HEK293 (cell line): ENCODE measurements at regions not wholly inside any gene's neighbourhood (a gene's known extent, or its start where the extent isn't known, plus 50 kb on each side); places are given as distances from the start of the nearest gene placed in this dataset.

Experiments
- CTCF ChIA-PET: fragments of 350-600 bp; formaldehyde crosslinking; extraction: SDS; loops from one replicate; lab custom pipeline; 2021; ENCODE audit warnings: antibody characterized with exemption; lab: Yijun Ruan, JAX
- POLR2A ChIA-PET: fragments of 300-600 bp; formaldehyde crosslinking; extraction: SDS; loops from one replicate; lab custom pipeline; 2020; ENCODE audit warnings: antibody characterized with exemption, inconsistent platforms; lab: Yijun Ruan, JAX
- H3K27ac ChIP-seq: fragments of 200-500 bp; sonication (Bioruptor generic); 2 replicates; pipeline ENCODE4 v1.5.1; 2014; ENCODE audit warnings: low read depth, low read length, control low read depth, inconsistent platforms; ENCODE audit errors: extremely low read depth
- H3K36me3 ChIP-seq, 2 experiments: fragments of 200-500 bp in 1 of 2; sonication (Bioruptor generic) in 1 of 2; 1 replicate in 1 of 2; 2 replicates in 1 of 2; pipeline ENCODE4 v1.5.1; 2014 to 2017; ENCODE audit warnings: inconsistent platforms in 2 of 2, low read length in 2 of 2; ENCODE audit not compliant: control insufficient read depth in 2 of 2, insufficient read depth in 1 of 2
- H3K4me1 ChIP-seq: fragments of 200-500 bp; sonication (Bioruptor generic); 2 replicates; pipeline ENCODE4 v1.5.1; 2014; ENCODE audit warnings: mild to moderate bottlenecking, low read length, inconsistent platforms; ENCODE audit not compliant: control insufficient read depth, insufficient read depth
- H3K4me3 ChIP-seq: 2 replicates; pipeline ENCODE4 v1.5.1; 2011; ENCODE audit warnings: low read depth, mild to moderate bottlenecking, control low read depth, low read length, moderate library complexity
- H3K9me3 ChIP-seq: fragments of 200-500 bp; sonication (Bioruptor generic); 2 replicates; pipeline ENCODE4 v1.5.1; 2014; ENCODE audit warnings: low read depth, low read length, inconsistent platforms; ENCODE audit not compliant: control insufficient read depth, insufficient read depth
- BCL11A ChIP-seq: fragments of 450-650 bp; formaldehyde crosslinking; IDR thresholded peaks from 2 replicates; pipeline ENCODE4 v1.5.1; 2016; ENCODE audit warnings: low read depth, missing biosample characterization, missing genetic modification characterization
- GFI1B ChIP-seq: fragments of 450-650 bp; formaldehyde crosslinking; IDR thresholded peaks from 2 replicates; pipeline ENCODE4 v1.5.1; 2016; ENCODE audit warnings: missing biosample characterization, missing genetic modification characterization
- GLI4 ChIP-seq: fragments of 450-650 bp; formaldehyde crosslinking; IDR thresholded peaks from 2 replicates; pipeline ENCODE4 v1.5.1; 2016; ENCODE audit warnings: missing biosample characterization, missing genetic modification characterization
- HOXC10 ChIP-seq: sonication (generic); formaldehyde crosslinking; IDR thresholded peaks from 2 replicates; pipeline ENCODE4 v1.8.1; 2023; ENCODE audit warnings: mild to moderate bottlenecking, missing genetic modification reagents
- KLF10 ChIP-seq: fragments of 450-650 bp; IDR thresholded peaks from 2 replicates; pipeline ENCODE4 v1.5.1; 2018; ENCODE audit warnings: missing biosample characterization, mild to moderate bottlenecking, missing genetic modification characterization
- OVOL3 ChIP-seq: fragments of 450-650 bp; formaldehyde crosslinking; IDR thresholded peaks from 2 replicates; pipeline ENCODE4 v1.5.1; 2016; ENCODE audit warnings: missing biosample characterization, missing genetic modification characterization
- RBAK ChIP-seq: fragments of 450-650 bp; formaldehyde crosslinking; IDR thresholded peaks from 2 replicates; pipeline ENCODE4 v1.5.1; 2016; ENCODE audit warnings: missing biosample characterization, missing genetic modification characterization
- SP3 ChIP-seq: fragments of 450-650 bp; formaldehyde crosslinking; IDR thresholded peaks from 2 replicates; pipeline ENCODE4 v1.5.1; 2016; ENCODE audit warnings: missing biosample characterization, missing genetic modification characterization
- ZBTB48 ChIP-seq: fragments of 450-650 bp; formaldehyde crosslinking; IDR thresholded peaks from 2 replicates; pipeline ENCODE4 v1.5.1; 2016; ENCODE audit warnings: missing biosample characterization, missing genetic modification characterization
- ZFP37 ChIP-seq: fragments of 450-650 bp; formaldehyde crosslinking; IDR thresholded peaks from 2 replicates; pipeline ENCODE4 v1.5.1; 2016; ENCODE audit warnings: missing biosample characterization, missing genetic modification characterization
- ZFP41 ChIP-seq: fragments of 450-650 bp; formaldehyde crosslinking; IDR thresholded peaks from 2 replicates; pipeline ENCODE4 v1.5.1; 2016; ENCODE audit warnings: missing biosample characterization, missing genetic modification characterization, borderline replicate concordance
- ZIC2 ChIP-seq: fragments of 450-650 bp; formaldehyde crosslinking; IDR thresholded peaks from 2 replicates; pipeline ENCODE4 v1.5.1; 2016; ENCODE audit warnings: missing biosample characterization, missing genetic modification characterization
- ZNF146 ChIP-seq: fragments of 450-650 bp; formaldehyde crosslinking; IDR thresholded peaks from 2 replicates; pipeline ENCODE4 v1.5.1; 2016; ENCODE audit warnings: missing biosample characterization, missing genetic modification characterization
- ZNF157 ChIP-seq: fragments of 450-650 bp; formaldehyde crosslinking; IDR thresholded peaks from 2 replicates; pipeline ENCODE4 v1.5.1; 2016; ENCODE audit warnings: missing biosample characterization, missing genetic modification characterization
- ZNF2 ChIP-seq: fragments of 450-650 bp; formaldehyde crosslinking; IDR thresholded peaks from 2 replicates; pipeline ENCODE4 v1.5.1; 2016; ENCODE audit warnings: missing biosample characterization, missing genetic modification characterization
- ZNF629 ChIP-seq: fragments of 450-650 bp; formaldehyde crosslinking; IDR thresholded peaks from 2 replicates; pipeline ENCODE4 v1.5.1; 2017; ENCODE audit warnings: missing biosample characterization, missing genetic modification characterization
- ZNF677 ChIP-seq: fragments of 450-650 bp; IDR thresholded peaks from 2 replicates; pipeline ENCODE4 v1.5.0; 2018; ENCODE audit warnings: missing biosample characterization, mild to moderate bottlenecking, missing genetic modification characterization, moderate library complexity
- ZNF791 ChIP-seq: fragments of 450-650 bp; formaldehyde crosslinking; IDR thresholded peaks from 2 replicates; pipeline ENCODE4 v1.5.1; 2016; ENCODE audit warnings: missing biosample characterization, missing genetic modification characterization
- ZSCAN23 ChIP-seq: fragments of 450-650 bp; formaldehyde crosslinking; IDR thresholded peaks from 2 replicates; pipeline ENCODE4 v1.5.1; 2016; ENCODE audit warnings: missing biosample characterization, missing genetic modification characterization
- TF ChIP-seq, protein P1 (sequence below): fragments of 450-650 bp; formaldehyde crosslinking; conservative IDR thresholded peaks from 2 replicates; pipeline ENCODE4 v1.5.1; 2016; ENCODE audit warnings: low read depth, missing biosample characterization, missing genetic modification characterization
- TF ChIP-seq, protein P2 (sequence below): fragments of 450-650 bp; formaldehyde crosslinking; IDR thresholded peaks from 2 replicates; pipeline ENCODE4 v1.5.1; 2016; ENCODE audit warnings: missing biosample characterization, missing genetic modification characterization
- TF ChIP-seq, protein P3 (sequence below): fragments of 450-650 bp; formaldehyde crosslinking; IDR thresholded peaks from 2 replicates; pipeline ENCODE4 v1.5.1; 2016; ENCODE audit warnings: missing biosample characterization, missing genetic modification characterization
- TF ChIP-seq, protein P4 (sequence below): fragments of 450-650 bp; formaldehyde crosslinking; IDR thresholded peaks from 2 replicates; pipeline ENCODE4 v1.5.1; 2016; ENCODE audit warnings: missing biosample characterization, missing genetic modification characterization

DNA sequence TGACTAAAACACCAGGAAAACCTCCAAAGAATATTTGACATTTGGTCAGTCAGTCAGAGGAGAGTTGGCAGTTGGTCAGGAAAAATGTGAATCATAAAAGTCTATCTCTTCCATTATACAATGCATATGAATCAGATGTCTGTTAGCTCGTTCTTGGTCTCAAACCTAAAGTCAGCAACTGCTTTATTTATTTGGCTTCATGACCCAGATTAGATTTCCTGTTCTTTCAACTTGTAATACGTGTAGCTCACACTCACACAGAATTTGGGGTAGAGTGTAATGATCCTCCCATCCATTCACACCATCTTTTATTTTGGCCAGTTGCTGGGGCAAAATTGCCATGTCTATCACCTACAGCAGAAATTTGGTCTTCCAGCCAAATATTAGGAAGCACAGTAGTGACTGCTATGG, 81.9 kb upstream of the COL5A2 start (continued):
- TF ChIP-seq, protein P1, sequence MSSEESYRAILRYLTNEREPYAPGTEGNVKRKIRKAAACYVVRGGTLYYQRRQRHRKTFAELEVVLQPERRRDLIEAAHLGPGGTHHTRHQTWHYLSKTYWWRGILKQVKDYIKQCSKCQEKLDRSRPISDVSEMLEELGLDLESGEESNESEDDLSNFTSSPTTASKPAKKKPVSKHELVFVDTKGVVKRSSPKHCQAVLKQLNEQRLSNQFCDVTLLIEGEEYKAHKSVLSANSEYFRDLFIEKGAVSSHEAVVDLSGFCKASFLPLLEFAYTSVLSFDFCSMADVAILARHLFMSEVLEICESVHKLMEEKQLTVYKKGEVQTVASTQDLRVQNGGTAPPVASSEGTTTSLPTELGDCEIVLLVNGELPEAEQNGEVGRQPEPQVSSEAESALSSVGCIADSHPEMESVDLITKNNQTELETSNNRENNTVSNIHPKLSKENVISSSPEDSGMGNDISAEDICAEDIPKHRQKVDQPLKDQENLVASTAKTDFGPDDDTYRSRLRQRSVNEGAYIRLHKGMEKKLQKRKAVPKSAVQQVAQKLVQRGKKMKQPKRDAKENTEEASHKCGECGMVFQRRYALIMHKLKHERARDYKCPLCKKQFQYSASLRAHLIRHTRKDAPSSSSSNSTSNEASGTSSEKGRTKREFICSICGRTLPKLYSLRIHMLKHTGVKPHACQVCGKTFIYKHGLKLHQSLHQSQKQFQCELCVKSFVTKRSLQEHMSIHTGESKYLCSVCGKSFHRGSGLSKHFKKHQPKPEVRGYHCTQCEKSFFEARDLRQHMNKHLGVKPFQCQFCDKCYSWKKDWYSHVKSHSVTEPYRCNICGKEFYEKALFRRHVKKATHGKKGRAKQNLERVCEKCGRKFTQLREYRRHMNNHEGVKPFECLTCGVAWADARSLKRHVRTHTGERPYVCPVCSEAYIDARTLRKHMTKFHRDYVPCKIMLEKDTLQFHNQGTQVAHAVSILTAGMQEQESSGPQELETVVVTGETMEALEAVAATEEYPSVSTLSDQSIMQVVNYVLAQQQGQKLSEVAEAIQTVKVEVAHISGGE (tag by site-specific recombination): no peak
- TF ChIP-seq ZNF157 (tag by site-specific recombination) (no peak), ZBTB48 (no peak)

DNA sequence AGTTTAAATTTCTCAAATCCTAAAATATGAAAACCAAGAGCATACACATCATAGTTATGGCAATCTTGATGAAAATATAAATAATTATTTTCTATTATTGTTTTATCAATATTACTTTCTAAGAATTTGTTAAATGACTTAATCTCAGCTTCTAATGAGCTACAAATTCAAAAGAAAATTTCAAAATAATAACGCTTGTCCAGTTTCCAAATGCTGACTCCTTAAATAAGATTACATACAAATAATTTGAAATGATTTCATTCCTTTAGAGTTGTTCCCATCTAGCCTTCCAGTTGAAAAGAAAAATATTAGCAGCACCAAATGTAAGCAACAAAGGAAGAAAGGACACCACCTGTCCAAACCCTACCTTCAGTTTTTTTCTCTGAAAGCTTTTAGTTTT, 82.4 kb upstream of the COL5A2 start:
- no peak overlapping the region for H3K4me3 ChIP-seq
- TF ChIP-seq ZNF791 (tag by site-specific recombination): no peak
- TF ChIP-seq, all 188 proteins: peak for 0
- Histone ChIP-seq H3K4me1 (no peaks in the 10 kb centered on the region), H3K9me3 (no peaks in the 10 kb centered on the region), H3K27ac (no peak overlapping the region), H3K36me3 (no peaks in the 10 kb centered on the region)
- ChIA-PET POLR2A (no interaction called here), CTCF (interaction anchor here (1.2 kb wide), 1 partner anchor 168 kb away, joined by 4 read pairs; no protein-coding TSS in a partner anchor)

DNA sequence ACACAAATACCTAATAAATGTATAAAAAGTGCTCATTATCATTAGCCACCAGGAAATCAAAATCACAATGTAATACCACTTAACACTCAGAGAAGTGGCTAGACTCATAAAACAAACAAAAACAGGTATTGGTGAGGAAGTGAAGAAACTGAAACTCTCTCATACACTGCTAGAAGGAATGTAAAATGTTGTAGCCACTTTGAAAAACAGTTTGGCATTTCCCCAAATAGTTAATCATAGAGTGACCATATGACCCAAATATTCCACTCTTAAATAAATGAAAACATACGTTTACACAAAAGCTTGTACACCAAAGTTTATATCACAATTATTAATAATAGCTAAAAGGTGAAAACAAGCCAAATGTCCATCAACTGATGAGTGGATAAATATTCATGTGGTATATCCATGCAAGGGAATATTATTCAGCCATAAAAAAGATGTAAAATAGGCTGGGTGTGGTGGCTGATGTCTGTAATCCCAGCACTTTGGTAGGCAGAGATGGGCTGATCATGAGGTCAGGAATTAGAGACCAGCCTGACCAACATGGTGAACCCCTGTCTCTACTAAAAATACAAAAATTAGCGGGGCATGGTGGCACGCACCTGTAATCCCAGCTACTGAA, 86.2 kb upstream of the COL5A2 start:
- POLR2A ChIA-PET: no interaction called here
- H3K27ac ChIP-seq: no peak overlapping the region

DNA sequence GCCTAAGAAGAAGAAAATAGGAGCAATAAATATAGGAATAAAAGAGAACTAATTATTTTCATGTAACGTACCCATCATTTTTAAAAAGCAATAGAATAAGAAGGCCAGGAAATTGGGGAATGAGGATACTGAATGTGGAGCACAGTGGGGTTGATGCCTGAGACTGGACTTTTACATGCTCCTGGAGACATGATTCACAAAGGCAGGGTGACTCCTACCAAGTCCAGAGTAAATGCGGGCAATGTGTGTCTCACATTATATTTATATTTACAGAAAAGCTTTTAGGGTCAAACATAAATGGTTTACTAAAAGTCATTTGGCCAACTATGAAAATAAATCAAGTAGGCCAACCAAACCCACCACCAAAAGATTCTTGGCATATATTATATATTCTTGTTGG, 87.9 kb upstream of the COL5A2 start:
- Histone ChIP-seq H3K4me1 (no peaks in the 10 kb centered on the region), H3K27ac (no peak overlapping the region), H3K4me3 (no peak overlapping the region), H3K36me3 (no peaks in the 10 kb centered on the region), H3K9me3 (no peaks in the 10 kb centered on the region)
- POLR2A ChIA-PET: no interaction called here
- CTCF ChIA-PET: no interaction called here
- TF ChIP-seq, protein P2, sequence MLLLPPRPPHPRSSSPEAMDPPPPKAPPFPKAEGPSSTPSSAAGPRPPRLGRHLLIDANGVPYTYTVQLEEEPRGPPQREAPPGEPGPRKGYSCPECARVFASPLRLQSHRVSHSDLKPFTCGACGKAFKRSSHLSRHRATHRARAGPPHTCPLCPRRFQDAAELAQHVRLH: no peak
- no peak for TF ChIP-seq BCL11A
- no peak for TF ChIP-seq OVOL3 (tag by site-specific recombination)
- no peak for TF ChIP-seq ZNF629
- TF ChIP-seq ZIC2 (tag by site-specific recombination): no peak
- TF ChIP-seq ZFP37 (tag by site-specific recombination): no peak
- TF ChIP-seq SP3 (tag by site-specific recombination): no peak
- TF ChIP-seq, protein P3, sequence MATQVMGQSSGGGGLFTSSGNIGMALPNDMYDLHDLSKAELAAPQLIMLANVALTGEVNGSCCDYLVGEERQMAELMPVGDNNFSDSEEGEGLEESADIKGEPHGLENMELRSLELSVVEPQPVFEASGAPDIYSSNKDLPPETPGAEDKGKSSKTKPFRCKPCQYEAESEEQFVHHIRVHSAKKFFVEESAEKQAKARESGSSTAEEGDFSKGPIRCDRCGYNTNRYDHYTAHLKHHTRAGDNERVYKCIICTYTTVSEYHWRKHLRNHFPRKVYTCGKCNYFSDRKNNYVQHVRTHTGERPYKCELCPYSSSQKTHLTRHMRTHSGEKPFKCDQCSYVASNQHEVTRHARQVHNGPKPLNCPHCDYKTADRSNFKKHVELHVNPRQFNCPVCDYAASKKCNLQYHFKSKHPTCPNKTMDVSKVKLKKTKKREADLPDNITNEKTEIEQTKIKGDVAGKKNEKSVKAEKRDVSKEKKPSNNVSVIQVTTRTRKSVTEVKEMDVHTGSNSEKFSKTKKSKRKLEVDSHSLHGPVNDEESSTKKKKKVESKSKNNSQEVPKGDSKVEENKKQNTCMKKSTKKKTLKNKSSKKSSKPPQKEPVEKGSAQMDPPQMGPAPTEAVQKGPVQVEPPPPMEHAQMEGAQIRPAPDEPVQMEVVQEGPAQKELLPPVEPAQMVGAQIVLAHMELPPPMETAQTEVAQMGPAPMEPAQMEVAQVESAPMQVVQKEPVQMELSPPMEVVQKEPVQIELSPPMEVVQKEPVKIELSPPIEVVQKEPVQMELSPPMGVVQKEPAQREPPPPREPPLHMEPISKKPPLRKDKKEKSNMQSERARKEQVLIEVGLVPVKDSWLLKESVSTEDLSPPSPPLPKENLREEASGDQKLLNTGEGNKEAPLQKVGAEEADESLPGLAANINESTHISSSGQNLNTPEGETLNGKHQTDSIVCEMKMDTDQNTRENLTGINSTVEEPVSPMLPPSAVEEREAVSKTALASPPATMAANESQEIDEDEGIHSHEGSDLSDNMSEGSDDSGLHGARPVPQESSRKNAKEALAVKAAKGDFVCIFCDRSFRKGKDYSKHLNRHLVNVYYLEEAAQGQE (tag by site-specific recombination): no peak
- no peak for TF ChIP-seq ZSCAN23 (tag by site-specific recombination)
- no peak for TF ChIP-seq ZNF677 (tag by site-specific recombination)
- TF ChIP-seq GLI4 (tag by site-specific recombination): no peak
- TF ChIP-seq, protein P4, sequence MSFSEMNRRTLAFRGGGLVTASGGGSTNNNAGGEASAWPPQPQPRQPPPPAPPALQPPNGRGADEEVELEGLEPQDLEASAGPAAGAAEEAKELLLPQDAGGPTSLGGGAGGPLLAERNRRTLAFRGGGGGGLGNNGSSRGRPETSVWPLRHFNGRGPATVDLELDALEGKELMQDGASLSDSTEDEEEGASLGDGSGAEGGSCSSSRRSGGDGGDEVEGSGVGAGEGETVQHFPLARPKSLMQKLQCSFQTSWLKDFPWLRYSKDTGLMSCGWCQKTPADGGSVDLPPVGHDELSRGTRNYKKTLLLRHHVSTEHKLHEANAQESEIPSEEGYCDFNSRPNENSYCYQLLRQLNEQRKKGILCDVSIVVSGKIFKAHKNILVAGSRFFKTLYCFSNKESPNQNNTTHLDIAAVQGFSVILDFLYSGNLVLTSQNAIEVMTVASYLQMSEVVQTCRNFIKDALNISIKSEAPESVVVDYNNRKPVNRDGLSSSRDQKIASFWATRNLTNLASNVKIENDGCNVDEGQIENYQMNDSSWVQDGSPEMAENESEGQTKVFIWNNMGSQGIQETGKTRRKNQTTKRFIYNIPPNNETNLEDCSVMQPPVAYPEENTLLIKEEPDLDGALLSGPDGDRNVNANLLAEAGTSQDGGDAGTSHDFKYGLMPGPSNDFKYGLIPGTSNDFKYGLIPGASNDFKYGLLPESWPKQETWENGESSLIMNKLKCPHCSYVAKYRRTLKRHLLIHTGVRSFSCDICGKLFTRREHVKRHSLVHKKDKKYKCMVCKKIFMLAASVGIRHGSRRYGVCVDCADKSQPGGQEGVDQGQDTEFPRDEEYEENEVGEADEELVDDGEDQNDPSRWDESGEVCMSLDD (tag by site-specific recombination): no peak
- no peak for TF ChIP-seq ZFP41 (tag by site-specific recombination)
- TF ChIP-seq ZNF2 (tag by site-specific recombination): no peak
- no peak for TF ChIP-seq RBAK (tag by site-specific recombination)
- TF ChIP-seq KLF10 (tag by site-specific recombination): no peak

More for the DNA sequence above, 86.2 kb upstream of the COL5A2 start:
- CTCF ChIA-PET: no interaction called here
- TF ChIP-seq HOXC10 (no peak), ZNF146 (tag by site-specific recombination) (0 out of 2 replicates have a peak, but pooled peaks have one; percentile 15), GFI1B (tag by site-specific recombination) (no peak), ZFP41 (tag by site-specific recombination) (no peak)
- no peak overlapping the region for H3K4me3 ChIP-seq
- no peaks in the 10 kb centered on the region for H3K36me3 ChIP-seq
- H3K9me3 ChIP-seq: no peaks in the 10 kb centered on the region
- no peaks in the 10 kb centered on the region for H3K4me1 ChIP-seq
